Caco-2 (cell line): ENCODE measurements at regions not wholly inside any gene's neighbourhood (a gene's known extent, or its start where the extent isn't known, plus 50 kb on each side); places are given as distances from the start of the nearest gene placed in this dataset.

Experiments
- BruUV-seq: library from RNA; stranded (reverse); fragments of 400-500 nt; replicated peaks from 2 replicates; lab custom pipeline; 2021; lab: Mats Ljungman, UMichigan
- CTCF ChIA-PET: fragments of 300-600 bp; sonication (Branson Sonifier 250); formaldehyde crosslinking; loops from one replicate; lab custom pipeline; 2022; ENCODE audit warnings: antibody characterized with exemption; lab: Charles Lee
- POLR2A ChIA-PET: fragments of 300-600 bp; sonication (Branson Sonifier 250); formaldehyde crosslinking; loops from one replicate; lab custom pipeline; 2022; ENCODE audit warnings: antibody characterized with exemption; lab: Charles Lee
- DNase-seq, 2 experiments: peaks; one replicate each; pipeline versions ENCODE4 v3.0.0 to v3.0.0-alpha.2; 2020 to 2022
- H3K27me3 ChIP-seq: replicated peaks from 2 replicates; pipeline ENCODE4 v1.6.0; 2011; ENCODE audit warnings: low read length; ENCODE audit not compliant: control insufficient read depth, insufficient read depth
- H3K36me3 ChIP-seq: 2 replicates; pipeline ENCODE4 v1.5.1; 2011; ENCODE audit warnings: low read length; ENCODE audit not compliant: control insufficient read depth, insufficient read depth
- H3K4me1 ChIP-seq: fragments of 250-450 bp; sonication (Bioruptor Pico); 2 replicates; pipeline ENCODE4 v1.5.1; 2020; ENCODE audit warnings: mild to moderate bottlenecking
- H3K4me3 ChIP-seq: 2 replicates; pipeline ENCODE4 v1.5.1; 2011; ENCODE audit warnings: low read depth, mild to moderate bottlenecking, control low read depth, low read length
- H3K9me3 ChIP-seq: fragments of 250-450 bp; sonication (Bioruptor Pico); 2 replicates; pipeline ENCODE4 v1.5.1; 2020; ENCODE audit warnings: mild to moderate bottlenecking, moderate library complexity
- H3K27ac Mint-ChIP-seq: one replicate; pipeline ENCODE4 v1.8.0; 2022; ENCODE audit warnings: mixed read lengths; ENCODE audit not compliant: unreplicated experiment
- H3K27me3 Mint-ChIP-seq: one replicate; pipeline ENCODE4 v1.8.0; 2022; ENCODE audit warnings: mixed read lengths; ENCODE audit not compliant: insufficient read depth, unreplicated experiment
- H3K36me3 Mint-ChIP-seq: one replicate; pipeline ENCODE4 v1.8.0; 2022; ENCODE audit warnings: mild to moderate bottlenecking, mixed read lengths; ENCODE audit not compliant: insufficient read depth, unreplicated experiment
- H3K4me1 Mint-ChIP-seq: one replicate; pipeline ENCODE4 v1.8.0; 2022; ENCODE audit warnings: low read depth, mixed read lengths; ENCODE audit not compliant: unreplicated experiment
- H3K4me3 Mint-ChIP-seq: one replicate; pipeline ENCODE4 v1.8.0; 2022; ENCODE audit warnings: mild to moderate bottlenecking, moderate library complexity, mixed read lengths; ENCODE audit not compliant: unreplicated experiment
- H3K9me3 Mint-ChIP-seq: one replicate; pipeline ENCODE4 v1.8.0; 2022; ENCODE audit warnings: mixed read lengths; ENCODE audit not compliant: unreplicated experiment
- intact Hi-C: fragments of 100-400 bp; cut with micrococcal nuclease; formaldehyde crosslinking; loops from one replicate; pipeline ENCODE4 v1.10.0; 2022; ENCODE audit not compliant: unreplicated experiment
- TF ChIP-seq, protein P1 (sequence below), 2 experiments: fragments of 200-600 bp in 1 of 2; IDR thresholded peaks; 1 replicate in 1 of 2; 2 replicates in 1 of 2; pipeline versions ENCODE4 v1.5.1 to v1.8.0; 2011 to 2022; ENCODE audit warnings: antibody characterized with exemption in 1 of 2, control low read depth in 1 of 2, inconsistent platforms in 1 of 2, low read depth in 1 of 2, low read length in 1 of 2, mild to moderate bottlenecking in 1 of 2, moderate library complexity in 1 of 2; ENCODE audit not compliant: insufficient read depth in 1 of 2, severe bottlenecking in 1 of 2, unreplicated experiment in 1 of 2

DNA sequence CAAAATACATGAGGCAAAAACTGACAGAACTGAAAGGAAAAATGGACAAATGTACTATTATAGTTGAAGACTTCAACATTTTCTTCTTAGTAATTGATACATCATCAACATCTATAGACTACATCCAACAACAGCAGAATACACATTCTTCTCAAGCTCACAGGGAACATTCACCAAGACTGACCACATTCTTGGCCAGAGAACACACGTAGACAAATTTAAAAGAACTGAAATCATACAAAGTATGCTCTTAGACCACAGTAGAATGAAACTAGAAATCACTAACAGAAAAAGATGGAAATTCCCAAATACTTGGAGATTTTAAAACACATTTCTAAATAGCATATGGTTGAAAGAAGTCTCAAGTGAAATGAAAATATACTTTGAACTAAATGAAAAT, 55.1 kb upstream of the NSMCE3 start:
- POLR2A ChIA-PET = no interaction called here
- no peaks in the 10 kb centered on the region for H3K4me1 Mint-ChIP-seq
- Histone ChIP-seq H3K36me3 (no peaks in the 10 kb centered on the region), H3K4me3 (no peak overlapping the region), H3K9me3 (peaks cover 14% of the 10 kb centered on the region), H3K27me3 (no peaks in the 10 kb centered on the region), H3K4me1 (no peaks in the 10 kb centered on the region)
- no TSS peak for BruUV-seq
- H3K27ac Mint-ChIP-seq = no peak overlapping the region
- peaks cover 25% of the 10 kb centered on the region for H3K9me3 Mint-ChIP-seq
- intact Hi-C loops = no loop called here
- no peak for DNase-seq
- TF ChIP-seq, protein P1, sequence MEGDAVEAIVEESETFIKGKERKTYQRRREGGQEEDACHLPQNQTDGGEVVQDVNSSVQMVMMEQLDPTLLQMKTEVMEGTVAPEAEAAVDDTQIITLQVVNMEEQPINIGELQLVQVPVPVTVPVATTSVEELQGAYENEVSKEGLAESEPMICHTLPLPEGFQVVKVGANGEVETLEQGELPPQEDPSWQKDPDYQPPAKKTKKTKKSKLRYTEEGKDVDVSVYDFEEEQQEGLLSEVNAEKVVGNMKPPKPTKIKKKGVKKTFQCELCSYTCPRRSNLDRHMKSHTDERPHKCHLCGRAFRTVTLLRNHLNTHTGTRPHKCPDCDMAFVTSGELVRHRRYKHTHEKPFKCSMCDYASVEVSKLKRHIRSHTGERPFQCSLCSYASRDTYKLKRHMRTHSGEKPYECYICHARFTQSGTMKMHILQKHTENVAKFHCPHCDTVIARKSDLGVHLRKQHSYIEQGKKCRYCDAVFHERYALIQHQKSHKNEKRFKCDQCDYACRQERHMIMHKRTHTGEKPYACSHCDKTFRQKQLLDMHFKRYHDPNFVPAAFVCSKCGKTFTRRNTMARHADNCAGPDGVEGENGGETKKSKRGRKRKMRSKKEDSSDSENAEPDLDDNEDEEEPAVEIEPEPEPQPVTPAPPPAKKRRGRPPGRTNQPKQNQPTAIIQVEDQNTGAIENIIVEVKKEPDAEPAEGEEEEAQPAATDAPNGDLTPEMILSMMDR (IDR thresholded peaks at IDR 0.05; ENCODE audit: insufficient read depth in 1 of 2, low read depth in 1 of 2, low read length in 1 of 2, severe bottlenecking in 1 of 2, unreplicated experiment in 1 of 2) = no peak
- CTCF ChIA-PET = no interaction called here
- no peak overlapping the region for H3K4me3 Mint-ChIP-seq
- H3K27me3 Mint-ChIP-seq = peaks cover 3% of the 10 kb centered on the region
- H3K36me3 Mint-ChIP-seq = no peaks in the 10 kb centered on the region

DNA sequence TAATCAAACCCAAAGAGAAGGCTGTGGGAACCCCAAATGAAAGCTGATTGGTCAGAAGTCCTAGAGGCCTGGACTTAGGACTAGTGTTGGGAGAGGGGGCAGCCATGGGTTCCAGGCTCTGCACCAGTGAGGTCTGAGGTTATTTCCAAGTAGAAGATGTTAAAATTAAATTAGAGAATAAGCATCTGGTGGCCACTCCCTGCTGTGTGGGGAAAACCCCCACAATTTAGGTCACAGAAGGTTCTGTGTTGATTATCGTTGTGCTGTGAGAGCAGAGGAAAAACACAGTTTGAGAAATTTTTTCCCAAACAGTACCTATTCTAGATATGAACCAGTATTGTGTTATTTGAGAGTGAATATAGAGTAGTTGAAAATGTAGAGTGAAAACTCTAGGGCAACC, 53.9 kb upstream of the NSMCE3 start:
- Histone ChIP-seq H3K4me3 (no peak overlapping the region), H3K4me1 (no peaks in the 10 kb centered on the region), H3K27me3 (no peaks in the 10 kb centered on the region), H3K9me3 (peaks cover 14% of the 10 kb centered on the region), H3K36me3 (no peaks in the 10 kb centered on the region)
- H3K4me1 Mint-ChIP-seq = no peaks in the 10 kb centered on the region
- no peak overlapping the region for H3K4me3 Mint-ChIP-seq
- intact Hi-C loops = no loop called here
- BruUV-seq = no TSS peak
- DNase-seq = no peak
- POLR2A ChIA-PET = no interaction called here
- TF ChIP-seq, protein P1 (IDR thresholded peaks at IDR 0.05; ENCODE audit: insufficient read depth in 1 of 2, low read depth in 1 of 2, low read length in 1 of 2, severe bottlenecking in 1 of 2, unreplicated experiment in 1 of 2) = no peak
- H3K36me3 Mint-ChIP-seq = no peaks in the 10 kb centered on the region
- peaks cover 25% of the 10 kb centered on the region for H3K9me3 Mint-ChIP-seq
- H3K27me3 Mint-ChIP-seq = peaks cover 3% of the 10 kb centered on the region
- CTCF ChIA-PET = no interaction called here
- no peak overlapping the region for H3K27ac Mint-ChIP-seq

- Histone ChIP-seq H3K9me3 (peaks cover 14% of the 10 kb centered on the region), H3K36me3 (no peaks in the 10 kb centered on the region), H3K27me3 (no peaks in the 10 kb centered on the region), H3K4me1 (no peaks in the 10 kb centered on the region), H3K4me3 (no peak overlapping the region)
- ChIA-PET CTCF (no interaction called here), POLR2A (no interaction called here)
- Mint-ChIP-seq H3K27ac (no peak overlapping the region), H3K9me3 (peaks cover 25% of the 10 kb centered on the region), H3K36me3 (no peaks in the 10 kb centered on the region), H3K4me3 (no peak overlapping the region), H3K4me1 (no peaks in the 10 kb centered on the region), H3K27me3 (peaks cover 3% of the 10 kb centered on the region)
- DNase-seq = no peak
- TF ChIP-seq, protein P1 (IDR thresholded peaks at IDR 0.05; ENCODE audit: insufficient read depth in 1 of 2, low read depth in 1 of 2, low read length in 1 of 2, severe bottlenecking in 1 of 2, unreplicated experiment in 1 of 2) = no peak
- intact Hi-C loops = no loop called here
- no TSS peak for BruUV-seq
These were observed 52.8 kb upstream of the NSMCE3 start for GRCh38 chr15:29322415-29322814.
